Progenitor cell of endocrine pancreas (in vitro differentiated cells): ENCODE measurements at regions not wholly inside any gene's neighbourhood (a gene's known extent, or its start where the extent isn't known, plus 50 kb on each side); places are given as distances from the start of the nearest gene placed in this dataset.

Source experiments
- DNase-seq: peaks from one replicate; pipeline ENCODE4 v3.0.0; 2021; ENCODE audit warnings: low spot score; ENCODE audit not compliant: unreplicated experiment
- H3K27ac Mint-ChIP-seq: 2 replicates; pipeline ENCODE4 v1.8.0; 2021; ENCODE audit warnings: mild to moderate bottlenecking, moderate library complexity, mixed read lengths
- H3K27me3 Mint-ChIP-seq: 2 replicates; pipeline ENCODE4 v1.8.0; 2021; ENCODE audit warnings: mixed read lengths
- H3K36me3 Mint-ChIP-seq: 2 replicates; pipeline ENCODE4 v1.8.0; 2022; ENCODE audit warnings: mixed read lengths; ENCODE audit not compliant: insufficient read depth
- H3K4me1 Mint-ChIP-seq: 2 replicates; pipeline ENCODE4 v1.8.0; 2021; ENCODE audit warnings: low read depth, mixed read lengths
- H3K4me3 Mint-ChIP-seq: 2 replicates; pipeline ENCODE4 v1.8.0; 2021; ENCODE audit warnings: low read depth, mild to moderate bottlenecking, moderate library complexity, mixed read lengths
- H3K9me3 Mint-ChIP-seq: 2 replicates; pipeline ENCODE4 v1.8.0; 2021; ENCODE audit warnings: low read depth, mixed read lengths
- CTCF ChIP-seq: fragments of 200-600 bp; sonication (generic); IDR thresholded peaks from one replicate; pipeline ENCODE4 v1.5.0; 2021; ENCODE audit warnings: antibody characterized with exemption, mild to moderate bottlenecking; ENCODE audit not compliant: unreplicated experiment

- Mint-ChIP-seq H3K9me3 (no peaks in the 10 kb centered on the region), H3K27me3 (no peaks in the 10 kb centered on the region), H3K36me3 (no peaks in the 10 kb centered on the region), H3K27ac (no peak overlapping the region), H3K4me3 (no peak overlapping the region), H3K4me1 (no peaks in the 10 kb centered on the region)
- no peak for DNase-seq
- no peak for TF ChIP-seq CTCF
Measured at GRCh38 chr2:188202777-188203176, 88.9 kb upstream of the GULP1 start.

- H3K4me3 Mint-ChIP-seq: no peak overlapping the region
- H3K27ac Mint-ChIP-seq: no peak overlapping the region
- H3K27me3 Mint-ChIP-seq: no peaks in the 10 kb centered on the region
- no peaks in the 10 kb centered on the region for H3K9me3 Mint-ChIP-seq
- H3K4me1 Mint-ChIP-seq: no peaks in the 10 kb centered on the region
- TF ChIP-seq CTCF: no peak
- DNase-seq: no peak
- no peaks in the 10 kb centered on the region for H3K36me3 Mint-ChIP-seq
Measured at GRCh38 chr2:188203776-188204175, 87.9 kb upstream of the GULP1 start.

- DNase-seq: no peak
- Mint-ChIP-seq H3K4me1 (no peaks in the 10 kb centered on the region), H3K27ac (no peak overlapping the region), H3K36me3 (no peaks in the 10 kb centered on the region), H3K4me3 (no peak overlapping the region), H3K27me3 (no peaks in the 10 kb centered on the region), H3K9me3 (no peaks in the 10 kb centered on the region)
- no peak for TF ChIP-seq CTCF
Measured at GRCh38 chr2:188204824-188205223, 86.8 kb upstream of the GULP1 start.

- no peaks in the 10 kb centered on the region for H3K36me3 Mint-ChIP-seq
- H3K4me1 Mint-ChIP-seq: no peaks in the 10 kb centered on the region
- H3K27me3 Mint-ChIP-seq: no peaks in the 10 kb centered on the region
- H3K4me3 Mint-ChIP-seq: no peak overlapping the region
- no peak for DNase-seq
- H3K9me3 Mint-ChIP-seq: no peaks in the 10 kb centered on the region
- no peak overlapping the region for H3K27ac Mint-ChIP-seq
- TF ChIP-seq CTCF: no peak
Measured at GRCh38 chr2:188207554-188207953, 84.1 kb upstream of the GULP1 start.

- Mint-ChIP-seq H3K36me3 (no peaks in the 10 kb centered on the region), H3K27ac (no peak overlapping the region), H3K4me1 (no peaks in the 10 kb centered on the region), H3K27me3 (no peaks in the 10 kb centered on the region), H3K4me3 (no peak overlapping the region), H3K9me3 (no peaks in the 10 kb centered on the region)
- no peak for DNase-seq
- no peak for TF ChIP-seq CTCF
Measured at GRCh38 chr2:188209218-188209617, 82.5 kb upstream of the GULP1 start.
